A549 (cell line): ENCODE measurements at regions not wholly inside any gene's neighbourhood (a gene's known extent, or its start where the extent isn't known, plus 50 kb on each side); places are given as distances from the start of the nearest gene placed in this dataset.

Source experiments
- ATAC-seq, 2 experiments: fragments of 200-7000 bp in 1 of 2; fragments of >200 bp in 1 of 2; cut with Nextera tagmentation in 1 of 2; cut with Tn5 transposase in 1 of 2; 3 replicates each; pipeline versions ENCODE4 v1.8.0 to v1.9.1; 2018 to 2020; ENCODE audit warnings: mild to moderate bottlenecking in 1 of 2, moderate library complexity in 1 of 2
- CTCF ChIA-PET: fragments of 300-600 bp; sonication (Branson Sonifier 250); formaldehyde crosslinking; extraction: SDS; loops from one replicate; lab custom pipeline; 2021; ENCODE audit warnings: antibody characterized with exemption, inconsistent platforms; lab: Yijun Ruan, JAX
- POLR2A ChIA-PET: fragments of 350-600 bp; formaldehyde crosslinking; extraction: SDS; loops from one replicate; lab custom pipeline; 2021; ENCODE audit warnings: antibody characterized with exemption, inconsistent platforms; lab: Yijun Ruan, JAX
- DNase-seq, 2 experiments: peaks; one replicate each; pipeline versions ENCODE4 v3.0.0 to v3.0.0-alpha.2; 2011 to 2016; ENCODE audit warnings: low read depth in 1 of 2, low spot score in 1 of 2
- FAIRE-seq: peaks from 2 replicates; lab custom pipeline; 2011; peaks lifted over from hg19 to GRCh38; lab: Jason Lieb, UNC
- H3K27ac ChIP-seq, 2 experiments: fragments of >200 bp; sonication (Bioruptor Twin); formaldehyde crosslinking; 3 replicates each; pipeline ENCODE4 v1.5.1; 2016 to 2017
- H3K4me1 ChIP-seq: fragments of >200 bp; sonication (Bioruptor Twin); formaldehyde crosslinking; 3 replicates; pipeline ENCODE4 v1.6.1; 2016
- H3K4me2 ChIP-seq: fragments of >200 bp; sonication (Bioruptor Twin); formaldehyde crosslinking; 3 replicates; pipeline ENCODE4 v1.6.1; 2016
- H3K4me3 ChIP-seq: fragments of >200 bp; sonication (Bioruptor Twin); formaldehyde crosslinking; 3 replicates; pipeline ENCODE4 v1.5.1; 2016
- H3K9me3 ChIP-seq: fragments of >200 bp; sonication (Bioruptor Twin); formaldehyde crosslinking; 3 replicates; pipeline ENCODE4 v1.6.1; 2016
- BHLHE40 ChIP-seq: IDR thresholded peaks from 2 replicates; pipeline ENCODE4 v1.6.1; 2012; ENCODE audit warnings: low read depth, low read length, inconsistent platforms
- CBX8 ChIP-seq: fragments of 200-600 bp; sonication (generic); IDR thresholded peaks from 2 replicates; pipeline ENCODE4 v1.6.1; 2016
- ELK1 ChIP-seq: fragments of 150-350 bp; IDR thresholded peaks from 2 replicates; pipeline ENCODE4 v1.6.1; 2014; ENCODE audit warnings: low read depth, mild to moderate bottlenecking, low read length
- HDAC2 ChIP-seq: fragments of 200-600 bp; sonication (generic); IDR thresholded peaks from 2 replicates; pipeline ENCODE4 v1.6.1; 2016
- HOXA7 ChIP-seq: fragments of 250-450 bp; sonication (Bioruptor Pico); IDR thresholded peaks from 2 replicates; pipeline ENCODE4 v1.5.0; 2020; ENCODE audit warnings: mild to moderate bottlenecking, moderate library complexity
- JUN ChIP-seq, 2 experiments: fragments of >200 bp; sonication (Bioruptor Twin); formaldehyde crosslinking; IDR thresholded peaks; 2 replicates in 1 of 2; 3 replicates in 1 of 2; pipeline ENCODE4 v1.6.1; 2016 to 2017
- KDM1A ChIP-seq: fragments of 200-600 bp; sonication (generic); IDR thresholded peaks from 2 replicates; pipeline ENCODE4 v1.6.1; 2016; ENCODE audit warnings: low read depth, mild to moderate bottlenecking
- MAZ ChIP-seq: fragments of 150-350 bp; IDR thresholded peaks from 2 replicates; pipeline ENCODE4 v1.6.1; 2014; ENCODE audit warnings: antibody characterized with exemption, low read depth, low read length, borderline replicate concordance
- MYC ChIP-seq: IDR thresholded peaks from 2 replicates; pipeline ENCODE4 v1.6.1; 2012; ENCODE audit warnings: mild to moderate bottlenecking, inconsistent platforms, low read length, improper control_type of control experiment, borderline replicate concordance
- NR3C1 ChIP-seq: fragments of >200 bp; sonication (Bioruptor Twin); formaldehyde crosslinking; IDR thresholded peaks from 3 replicates; pipeline ENCODE4 v1.6.1; 2017
- PBX3 ChIP-seq: IDR thresholded peaks from 2 replicates; pipeline ENCODE4 v1.6.1; 2012
- POLR2AphosphoS2 ChIP-seq: conservative IDR thresholded peaks from 2 replicates; pipeline ENCODE4 v1.6.1; 2012; ENCODE audit warnings: low read length, improper control_type of control experiment, inconsistent platforms
- RCOR1 ChIP-seq: fragments of 150-350 bp; IDR thresholded peaks from 2 replicates; pipeline ENCODE4 v1.6.1; 2014; ENCODE audit warnings: antibody characterized with exemption, low read length, low read depth
- RFX5 ChIP-seq: fragments of 450-650 bp; IDR thresholded peaks from 2 replicates; pipeline ENCODE4 v1.7.1; 2014; ENCODE audit warnings: antibody characterized with exemption, mild to moderate bottlenecking, moderate library complexity
- RNF2 ChIP-seq: fragments of 200-600 bp; sonication (generic); IDR thresholded peaks from 2 replicates; pipeline ENCODE4 v1.6.1; 2016; ENCODE audit warnings: low read depth, mild to moderate bottlenecking, antibody characterized with exemption, moderate library complexity, borderline replicate concordance
- ZFP36 ChIP-seq: fragments of 450-650 bp; IDR thresholded peaks from 2 replicates; pipeline ENCODE4 v1.6.1; 2014; ENCODE audit warnings: borderline replicate concordance; ENCODE audit not compliant: partially characterized antibody
- WGBS: methylation state at CpG from one replicate; pipeline ENCODE4 v1.1.6; 2017; ENCODE audit errors: missing lambda C conversion rate; 5-methylcytosine and 5-hydroxymethylcytosine counted together
- TF ChIP-seq, protein P1 (sequence below): fragments of 250-450 bp; sonication (Bioruptor Pico); IDR thresholded peaks from 2 replicates; pipeline ENCODE4 v1.5.0; 2021; ENCODE audit warnings: mild to moderate bottlenecking, moderate library complexity, borderline replicate concordance
- TF ChIP-seq, protein P2 (sequence below): fragments of 450-650 bp; IDR thresholded peaks from 2 replicates; pipeline ENCODE4 v1.6.1; 2014; ENCODE audit warnings: antibody characterized with exemption
- TF ChIP-seq, protein P3 (sequence below): fragments of >200 bp; sonication (Bioruptor Twin); formaldehyde crosslinking; IDR thresholded peaks from 3 replicates; pipeline ENCODE4 v1.6.1; 2016
- TF ChIP-seq, protein P4 (sequence below): IDR thresholded peaks from 2 replicates; pipeline ENCODE4 v1.6.1; 2012

DNA sequence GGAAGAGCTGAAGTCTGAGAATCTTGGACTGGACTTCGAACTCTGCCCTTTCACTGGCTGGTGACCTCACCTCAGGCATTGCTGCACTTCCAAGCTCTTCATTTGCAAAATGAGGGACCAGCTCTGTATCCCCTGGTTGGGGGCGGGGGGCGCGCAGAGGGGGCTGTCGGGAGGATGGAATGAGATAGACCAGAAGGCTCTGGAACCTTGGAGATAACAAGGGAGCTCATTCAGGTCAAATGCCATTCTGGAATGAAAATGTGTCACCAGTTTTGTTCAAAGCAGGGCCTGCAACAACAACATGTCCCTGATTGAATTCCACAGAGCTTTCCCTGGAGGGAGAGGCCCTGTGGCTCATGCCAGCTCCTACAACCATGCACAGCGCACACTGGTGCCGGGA, 370.5 kb downstream of the MN1 start:
- Histone ChIP-seq H3K27ac (no peak overlapping the region), H3K4me2 (no peak overlapping the region), H3K9me3 (peaks cover 12% of the 10 kb centered on the region), H3K4me1 (no peaks in the 10 kb centered on the region), H3K4me3 (no peak overlapping the region)
- ATAC-seq = no peak
- CTCF ChIA-PET = interaction anchor here (0.9 kb wide), 1 partner anchor 68 kb away, joined by 3 read pairs; no protein-coding TSS in a partner anchor
- TF ChIP-seq RFX5 = no peak
- no peak for TF ChIP-seq ELK1
- TF ChIP-seq RNF2 = no peak
- TF ChIP-seq MAZ = no peak
- no peak for TF ChIP-seq KDM1A
- no peak for TF ChIP-seq CBX8
- TF ChIP-seq NR3C1 = no peak
- TF ChIP-seq, protein P1, sequence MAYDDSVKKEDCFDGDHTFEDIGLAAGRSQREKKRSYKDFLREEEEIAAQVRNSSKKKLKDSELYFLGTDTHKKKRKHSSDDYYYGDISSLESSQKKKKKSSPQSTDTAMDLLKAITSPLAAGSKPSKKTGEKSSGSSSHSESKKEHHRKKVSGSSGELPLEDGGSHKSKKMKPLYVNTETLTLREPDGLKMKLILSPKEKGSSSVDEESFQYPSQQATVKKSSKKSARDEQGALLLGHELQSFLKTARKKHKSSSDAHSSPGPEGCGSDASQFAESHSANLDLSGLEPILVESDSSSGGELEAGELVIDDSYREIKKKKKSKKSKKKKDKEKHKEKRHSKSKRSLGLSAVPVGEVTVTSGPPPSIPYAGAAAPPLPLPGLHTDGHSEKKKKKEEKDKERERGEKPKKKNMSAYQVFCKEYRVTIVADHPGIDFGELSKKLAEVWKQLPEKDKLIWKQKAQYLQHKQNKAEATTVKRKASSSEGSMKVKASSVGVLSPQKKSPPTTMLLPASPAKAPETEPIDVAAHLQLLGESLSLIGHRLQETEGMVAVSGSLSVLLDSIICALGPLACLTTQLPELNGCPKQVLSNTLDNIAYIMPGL = no peak
- TF ChIP-seq, protein P2, sequence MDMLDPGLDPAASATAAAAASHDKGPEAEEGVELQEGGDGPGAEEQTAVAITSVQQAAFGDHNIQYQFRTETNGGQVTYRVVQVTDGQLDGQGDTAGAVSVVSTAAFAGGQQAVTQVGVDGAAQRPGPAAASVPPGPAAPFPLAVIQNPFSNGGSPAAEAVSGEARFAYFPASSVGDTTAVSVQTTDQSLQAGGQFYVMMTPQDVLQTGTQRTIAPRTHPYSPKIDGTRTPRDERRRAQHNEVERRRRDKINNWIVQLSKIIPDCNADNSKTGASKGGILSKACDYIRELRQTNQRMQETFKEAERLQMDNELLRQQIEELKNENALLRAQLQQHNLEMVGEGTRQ = no peak
- WGBS = 53% methylated on average over 4 of the region's 7 CpGs
- FAIRE-seq = no peak
- POLR2A ChIA-PET = no interaction called here
- no peak for DNase-seq

DNA sequence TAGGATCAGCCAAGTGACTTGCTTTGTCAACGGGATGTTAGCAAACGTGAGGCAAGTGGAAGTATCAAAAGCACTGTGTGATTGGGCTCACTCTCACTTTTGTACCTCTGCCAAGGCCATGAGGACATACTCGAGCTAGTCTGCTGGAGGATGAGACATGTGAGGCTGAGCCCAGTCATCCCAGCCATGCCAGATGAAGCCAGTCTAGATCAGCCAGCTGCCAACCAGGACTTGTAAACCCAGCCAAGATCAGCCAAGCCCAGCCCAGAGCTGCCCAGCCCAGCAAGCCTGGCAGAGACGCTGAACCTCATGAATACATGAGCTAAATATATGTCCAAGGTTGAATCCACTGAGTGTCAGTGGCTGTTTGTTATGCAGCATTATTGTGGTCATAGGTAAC, 369.7 kb downstream of the MN1 start:
- DNase-seq (peak in 1 of 2 experiments; percentile 20), FAIRE-seq (no peak), ATAC-seq (no peak)
- H3K27ac ChIP-seq = no peak overlapping the region
- TF ChIP-seq KDM1A (no peak), RCOR1 (no peak), BHLHE40 (no peak), PBX3 (no peak), MYC (no peak), JUN (IDR thresholded peaks at IDR 0.05) (no peak), HDAC2 (no peak), POLR2AphosphoS2 (no peak), ZFP36 (no peak), HOXA7 (CRISPR knock-in tag) (no peak), MAZ (no peak)
- TF ChIP-seq, protein P3, sequence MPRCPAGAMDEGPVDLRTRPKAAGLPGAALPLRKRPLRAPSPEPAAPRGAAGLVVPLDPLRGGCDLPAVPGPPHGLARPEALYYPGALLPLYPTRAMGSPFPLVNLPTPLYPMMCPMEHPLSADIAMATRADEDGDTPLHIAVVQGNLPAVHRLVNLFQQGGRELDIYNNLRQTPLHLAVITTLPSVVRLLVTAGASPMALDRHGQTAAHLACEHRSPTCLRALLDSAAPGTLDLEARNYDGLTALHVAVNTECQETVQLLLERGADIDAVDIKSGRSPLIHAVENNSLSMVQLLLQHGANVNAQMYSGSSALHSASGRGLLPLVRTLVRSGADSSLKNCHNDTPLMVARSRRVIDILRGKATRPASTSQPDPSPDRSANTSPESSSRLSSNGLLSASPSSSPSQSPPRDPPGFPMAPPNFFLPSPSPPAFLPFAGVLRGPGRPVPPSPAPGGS = no peak
- TF ChIP-seq, protein P1 = no peak
- TF ChIP-seq, protein P4, sequence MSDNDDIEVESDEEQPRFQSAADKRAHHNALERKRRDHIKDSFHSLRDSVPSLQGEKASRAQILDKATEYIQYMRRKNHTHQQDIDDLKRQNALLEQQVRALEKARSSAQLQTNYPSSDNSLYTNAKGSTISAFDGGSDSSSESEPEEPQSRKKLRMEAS = no peak
- H3K4me2 ChIP-seq = no peak overlapping the region
- ChIA-PET CTCF (interaction anchor here (0.9 kb wide), 1 partner anchor 69 kb away, joined by 3 read pairs; no protein-coding TSS in a partner anchor), POLR2A (no interaction called here)
- peaks cover 12% of the 10 kb centered on the region for H3K9me3 ChIP-seq
- no peaks in the 10 kb centered on the region for H3K4me1 ChIP-seq
- 33% methylated on average over 4 of the region's 4 CpGs for WGBS
- no peak overlapping the region for H3K4me3 ChIP-seq
